ENCODE measurements at regions not wholly inside any gene's neighbourhood (a gene's known extent, or its start where the extent isn't known, plus 50 kb on each side); places are given as distances from the start of the nearest gene placed in this dataset.

GRCh38 chr2:183825710-183826109, 701.5 kb downstream of the NUP35 start:
- TF ChIP-seq EZH2 (IDR thresholded peaks at IDR 0.05; ENCODE audit: insufficient read depth, poor library complexity, severe bottlenecking) (no peak), EZH2phosphoT487 (IDR thresholded peaks at IDR 0.05; ENCODE audit: insufficient read depth, low read depth) (no peak)

Data from GM23248 (cell line).